Activated CD4-positive, alpha-beta T cell treated with anti-CD3 and anti-CD28 coated beads, Interleukin-2, amount 50 U/mL, for 16 hours (primary cell): ENCODE measurements at regions not wholly inside any gene's neighbourhood (a gene's known extent, or its start where the extent isn't known, plus 50 kb on each side); places are given as distances from the start of the nearest gene placed in this dataset.

ENCODE experiments used
- DNase-seq: peaks from one replicate; pipeline ENCODE4 v3.0.0-alpha.2; 2020

GRCh38 chr18:40932862-40933261, 1022.2 kb upstream of the PIK3C3 start:
- no peak for DNase-seq

- no peak for DNase-seq
Measured at GRCh38 chr18:40930211-40930882, 1024.7 kb upstream of the PIK3C3 start.

GRCh38 chr18:40929399-40929798, 1025.6 kb upstream of the PIK3C3 start:
- no peak for DNase-seq

GRCh38 chr18:40926679-40927078, 1028.4 kb upstream of the PIK3C3 start:
- DNase-seq: no peak

GRCh38 chr18:40925071-40925541, 1029.9 kb upstream of the PIK3C3 start:
- no peak for DNase-seq

GRCh38 chr18:40921845-40922629, 1033.0 kb upstream of the PIK3C3 start:
- no peak for DNase-seq

- no peak for DNase-seq
Measured at GRCh38 chr18:40917056-40917455, 1038.0 kb upstream of the PIK3C3 start.

- DNase-seq: no peak
Measured at GRCh38 chr18:40915724-40916123, 1039.3 kb upstream of the PIK3C3 start.

GRCh38 chr18:40911582-40912254, 1043.3 kb upstream of the PIK3C3 start:
- no peak for DNase-seq

GRCh38 chr18:40911041-40911440, 1044.0 kb upstream of the PIK3C3 start:
- no peak for DNase-seq

- no peak for DNase-seq
Measured at GRCh38 chr18:40907842-40908241, 1047.2 kb upstream of the PIK3C3 start.

- no peak for DNase-seq
Measured at GRCh38 chr18:40904295-40904694, 1050.7 kb upstream of the PIK3C3 start.

- no peak for DNase-seq
Measured at GRCh38 chr18:40902436-40902835, 1052.6 kb upstream of the PIK3C3 start.

- no peak for DNase-seq
Measured at GRCh38 chr18:40897884-40898283, 1057.2 kb upstream of the PIK3C3 start.

GRCh38 chr18:40883271-40883670, 1071.8 kb upstream of the PIK3C3 start:
- no peak for DNase-seq

- no peak for DNase-seq
Measured at GRCh38 chr18:40882468-40882867, 1072.6 kb upstream of the PIK3C3 start.

- no peak for DNase-seq
Measured at GRCh38 chr18:40878371-40878770, 1076.7 kb upstream of the PIK3C3 start.

- no peak for DNase-seq
Measured at GRCh38 chr18:40877096-40877495, 1077.9 kb upstream of the PIK3C3 start.

GRCh38 chr18:40875101-40875615, 1079.9 kb upstream of the PIK3C3 start:
- no peak for DNase-seq

GRCh38 chr18:40874233-40874632, 1080.8 kb upstream of the PIK3C3 start:
- no peak for DNase-seq

GRCh38 chr18:40868110-40868858, 1086.8 kb upstream of the PIK3C3 start:
- no peak for DNase-seq

GRCh38 chr18:40867459-40867858, 1087.6 kb upstream of the PIK3C3 start:
- DNase-seq: no peak

GRCh38 chr18:40866968-40867367, 1088.1 kb upstream of the PIK3C3 start:
- no peak for DNase-seq
